ENCODE measurements at regions not wholly inside any gene's neighbourhood (a gene's known extent, or its start where the extent isn't known, plus 50 kb on each side); places are given as distances from the start of the nearest gene placed in this dataset.

DNA sequence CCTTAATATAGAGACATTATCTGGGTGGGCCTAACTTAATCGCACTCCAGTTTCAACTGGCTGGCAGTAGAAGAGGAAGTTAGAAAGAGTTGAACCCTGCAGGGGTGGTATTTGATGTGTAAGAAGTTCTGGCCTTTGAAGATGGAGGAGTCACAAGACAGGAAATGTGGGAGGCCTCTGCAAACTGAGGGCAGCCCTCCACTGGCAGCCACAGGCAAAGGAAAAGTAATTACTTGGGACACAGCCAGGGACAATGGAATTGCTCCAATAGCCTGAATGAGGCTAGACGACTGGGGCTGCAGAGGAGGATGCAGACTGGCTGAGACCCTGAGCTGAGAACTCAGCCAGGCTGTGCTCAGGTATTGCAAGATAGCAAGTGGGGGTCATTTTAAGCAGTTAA is 703.3 kb upstream of the ARGLU1 start:
- no peak for TF ChIP-seq CTCF (IDR thresholded peaks at IDR 0.05; ENCODE audit: low read depth, low read length)
- no peak for TF ChIP-seq POLR2A (IDR thresholded peaks at IDR 0.05; ENCODE audit: extremely low read depth, insufficient read length)
- H3K4me3 ChIP-seq (ENCODE audit: low read depth, low read length) = no peak overlapping the region
- peak; percentile 46 for DNase-seq (ENCODE audit: low read depth)

- no peak overlapping the region for H3K4me3 ChIP-seq (ENCODE audit: low read depth, low read length)
- no peak for DNase-seq (ENCODE audit: low read depth)
- TF ChIP-seq MYC (IDR thresholded peaks at IDR 0.05; ENCODE audit: low read depth, low read length) (no peak), MAX (IDR thresholded peaks at IDR 0.05; ENCODE audit: low read depth, low read length) (no peak)
These were observed 698.7 kb upstream of the ARGLU1 start for GRCh38 chr13:107266657-107267056.

GRCh38 chr13:107258599-107259187 is 690.8 kb upstream of the ARGLU1 start:
- H3K4me3 ChIP-seq (ENCODE audit: low read depth, low read length) = no peak overlapping the region
- TF ChIP-seq CTCF (IDR thresholded peaks at IDR 0.05; ENCODE audit: low read depth, low read length) (no peak), MAX (IDR thresholded peaks at IDR 0.05; ENCODE audit: low read depth, low read length) (no peak), POLR2A (IDR thresholded peaks at IDR 0.05; ENCODE audit: extremely low read depth, insufficient read length) (no peak), MYC (IDR thresholded peaks at IDR 0.05; ENCODE audit: low read depth, low read length) (no peak)
- no peak for DNase-seq (ENCODE audit: low read depth)

GRCh38 chr13:107254392-107254791 is 686.5 kb upstream of the ARGLU1 start:
- no peak for DNase-seq (ENCODE audit: low read depth)
- no peak for TF ChIP-seq MAX (IDR thresholded peaks at IDR 0.05; ENCODE audit: low read depth, low read length)
- no peak for TF ChIP-seq CTCF (IDR thresholded peaks at IDR 0.05; ENCODE audit: low read depth, low read length)
- TF ChIP-seq POLR2A (IDR thresholded peaks at IDR 0.05; ENCODE audit: extremely low read depth, insufficient read length) = no peak
- H3K4me3 ChIP-seq (ENCODE audit: low read depth, low read length) = no peak overlapping the region

GRCh38 chr13:107252428-107252827 is 684.5 kb upstream of the ARGLU1 start:
- H3K4me3 ChIP-seq (ENCODE audit: low read depth, low read length) = no peak overlapping the region
- no peak for DNase-seq (ENCODE audit: low read depth)
- no peak for TF ChIP-seq CTCF (IDR thresholded peaks at IDR 0.05; ENCODE audit: low read depth, low read length)
- TF ChIP-seq MAX (IDR thresholded peaks at IDR 0.05; ENCODE audit: low read depth, low read length) = no peak
- TF ChIP-seq POLR2A (IDR thresholded peaks at IDR 0.05; ENCODE audit: extremely low read depth, insufficient read length) = no peak

DNA sequence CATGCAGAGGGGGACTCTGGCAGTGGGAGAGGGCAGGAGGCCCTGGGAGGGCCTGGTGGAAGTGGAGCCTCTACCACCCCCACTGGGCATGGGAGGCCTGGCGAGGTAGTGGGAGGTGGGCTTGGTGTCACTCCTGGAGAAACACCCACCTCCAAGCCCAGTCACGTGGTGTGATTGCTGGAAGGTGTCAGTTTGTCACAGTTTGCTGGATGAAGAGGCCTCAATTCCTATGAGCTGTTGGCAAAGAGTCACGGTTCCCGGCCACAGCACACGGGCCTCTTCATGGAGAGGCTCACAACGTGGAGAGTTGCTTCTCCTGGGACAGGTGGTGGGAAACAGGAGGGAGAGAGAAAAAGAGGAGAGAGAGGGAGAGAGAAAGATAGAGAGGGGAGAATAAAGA is 684.1 kb upstream of the ARGLU1 start:
- TF ChIP-seq CTCF (IDR thresholded peaks at IDR 0.05; ENCODE audit: low read depth, low read length) (no peak), MAX (IDR thresholded peaks at IDR 0.05; ENCODE audit: low read depth, low read length) (no peak), MYC (IDR thresholded peaks at IDR 0.05; ENCODE audit: low read depth, low read length) (no peak), POLR2A (IDR thresholded peaks at IDR 0.05; ENCODE audit: extremely low read depth, insufficient read length) (no peak)
- H3K4me3 ChIP-seq (ENCODE audit: low read depth, low read length) = no peak overlapping the region
- DNase-seq (ENCODE audit: low read depth) = no peak

Measured in NB4 (cell line).